ENCODE measurements at regions not wholly inside any gene's neighbourhood (a gene's known extent, or its start where the extent isn't known, plus 50 kb on each side); places are given as distances from the start of the nearest gene placed in this dataset.
"Not testable (repeated sequence)": the region's sequence is repeated elsewhere in the genome, so short reads cannot be mapped to it uniquely, and the experiment has no call there.

GRCh38 chr6:139905404-139906052 lies 531.1 kb upstream of the CITED2 start:
- DNase-seq (ENCODE audit: low read depth, low spot score), result no peak

GRCh38 chr6:139904568-139904967 lies 530.1 kb upstream of the CITED2 start:
- DNase-seq (ENCODE audit: low read depth, low spot score), result no peak

- DNase-seq (ENCODE audit: low read depth, low spot score), result no peak
These were observed 529.7 kb upstream of the CITED2 start for GRCh38 chr6:139904158-139904533.

- DNase-seq (ENCODE audit: low read depth, low spot score), result no peak
These were observed 529.1 kb upstream of the CITED2 start for GRCh38 chr6:139903411-139904157.

- no peak for DNase-seq (ENCODE audit: low read depth, low spot score)
These were observed 520.9 kb upstream of the CITED2 start for GRCh38 chr6:139895205-139895793.

- no peak for DNase-seq (ENCODE audit: low read depth, low spot score)
These were observed 519.8 kb upstream of the CITED2 start for GRCh38 chr6:139894271-139894670.

GRCh38 chr6:139891471-139891870 lies 517.0 kb upstream of the CITED2 start:
- DNase-seq (ENCODE audit: low read depth, low spot score), result no peak

GRCh38 chr6:139888681-139889122 lies 514.3 kb upstream of the CITED2 start:
- no peak for DNase-seq (ENCODE audit: low read depth, low spot score)

- no peak for DNase-seq (ENCODE audit: low read depth, low spot score)
These were observed 512.8 kb upstream of the CITED2 start for GRCh38 chr6:139887275-139887674.

GRCh38 chr6:139886396-139886795 lies 511.9 kb upstream of the CITED2 start:
- no peak for DNase-seq (ENCODE audit: low read depth, low spot score)

- DNase-seq (ENCODE audit: low read depth, low spot score), result no peak
These were observed 511.5 kb upstream of the CITED2 start for GRCh38 chr6:139885909-139886308.

- DNase-seq (ENCODE audit: low read depth, low spot score), result no peak
These were observed 509.3 kb upstream of the CITED2 start for GRCh38 chr6:139883776-139884175.

- DNase-seq (ENCODE audit: low read depth, low spot score), result no peak
These were observed 508.7 kb upstream of the CITED2 start for GRCh38 chr6:139882977-139883728.

- no peak for DNase-seq (ENCODE audit: low read depth, low spot score)
These were observed 507.8 kb upstream of the CITED2 start for GRCh38 chr6:139882234-139882633.

- no peak for DNase-seq (ENCODE audit: low read depth, low spot score)
These were observed 507.3 kb upstream of the CITED2 start for GRCh38 chr6:139881728-139882211.

- DNase-seq (ENCODE audit: low read depth, low spot score), result no peak
These were observed 506.8 kb upstream of the CITED2 start for GRCh38 chr6:139881236-139881635.

GRCh38 chr6:139879823-139880356 lies 505.4 kb upstream of the CITED2 start:
- no peak for DNase-seq (ENCODE audit: low read depth, low spot score)

GRCh38 chr6:139879241-139879640 lies 504.8 kb upstream of the CITED2 start:
- not testable (repeated sequence) for DNase-seq (ENCODE audit: low read depth, low spot score)

- no peak for DNase-seq (ENCODE audit: low read depth, low spot score)
These were observed 503.5 kb upstream of the CITED2 start for GRCh38 chr6:139877828-139878405.

- DNase-seq (ENCODE audit: low read depth, low spot score), result no peak
These were observed 498.2 kb upstream of the CITED2 start for GRCh38 chr6:139872665-139873064.

All from pulmonary artery endothelial cell (primary cell).